GM12878 (cell line): ENCODE measurements at regions not wholly inside any gene's neighbourhood (a gene's known extent, or its start where the extent isn't known, plus 50 kb on each side); places are given as distances from the start of the nearest gene placed in this dataset.

Experiments
- CEBPZ ChIP-seq: fragments of 150-350 bp; IDR thresholded peaks from 2 replicates; pipeline ENCODE4 v1.6.1; 2016; ENCODE audit warnings: low read depth, low read length
- ETV6 ChIP-seq, 2 experiments: fragments of 450-650 bp in 1 of 2; IDR thresholded peaks in 1 of 2; conservative IDR thresholded peaks in 1 of 2; 2 replicates each; pipeline ENCODE4 v1.6.1; 2014; ENCODE audit warnings: antibody characterized with exemption in 1 of 2, borderline replicate concordance in 1 of 2, low read depth in 1 of 2, mild to moderate bottlenecking in 1 of 2, moderate library complexity in 1 of 2
- IRF5 ChIP-seq: fragments of 450-650 bp; IDR thresholded peaks from 2 replicates; pipeline ENCODE4 v1.6.1; 2017; ENCODE audit warnings: borderline replicate concordance
- POU2F2 ChIP-seq: IDR thresholded peaks from 3 replicates; pipeline ENCODE4 v1.6.1; 2011; ENCODE audit warnings: low read depth, mild to moderate bottlenecking, low read length, borderline replicate concordance
- RAD21 ChIP-seq: IDR thresholded peaks from 2 replicates; pipeline ENCODE4 v1.6.1; 2011; ENCODE audit warnings: mild to moderate bottlenecking, low read depth, low read length, moderate library complexity; ENCODE audit not compliant: insufficient read depth
- RCOR1 ChIP-seq: conservative IDR thresholded peaks from 2 replicates; pipeline ENCODE4 v1.6.1; 2012; ENCODE audit warnings: low read depth, low read length, improper control_type of control experiment
- RUNX3 ChIP-seq: IDR thresholded peaks from 2 replicates; pipeline ENCODE4 v1.6.1; 2012; ENCODE audit warnings: low read length, inconsistent platforms
- ZNF24 ChIP-seq: fragments of 450-650 bp; IDR thresholded peaks from 2 replicates; pipeline ENCODE4 v1.6.1; 2017; ENCODE audit warnings: antibody characterized with exemption, mild to moderate bottlenecking
- TF ChIP-seq, protein P1 (sequence below): IDR thresholded peaks from 2 replicates; pipeline ENCODE4 v1.6.1; 2012; ENCODE audit warnings: low read depth, low read length, improper control_type of control experiment

- TF ChIP-seq ZNF24: no peak
- no peak for TF ChIP-seq RAD21
- no peak for TF ChIP-seq ETV6 (conservative IDR thresholded peaks at IDR 0.05 in 1 of 2, IDR thresholded peaks at IDR 0.05 in 1 of 2; ENCODE audit: borderline replicate concordance in 1 of 2, low read depth in 1 of 2)
- TF ChIP-seq RUNX3: peak; percentile 65
- TF ChIP-seq, protein P1, sequence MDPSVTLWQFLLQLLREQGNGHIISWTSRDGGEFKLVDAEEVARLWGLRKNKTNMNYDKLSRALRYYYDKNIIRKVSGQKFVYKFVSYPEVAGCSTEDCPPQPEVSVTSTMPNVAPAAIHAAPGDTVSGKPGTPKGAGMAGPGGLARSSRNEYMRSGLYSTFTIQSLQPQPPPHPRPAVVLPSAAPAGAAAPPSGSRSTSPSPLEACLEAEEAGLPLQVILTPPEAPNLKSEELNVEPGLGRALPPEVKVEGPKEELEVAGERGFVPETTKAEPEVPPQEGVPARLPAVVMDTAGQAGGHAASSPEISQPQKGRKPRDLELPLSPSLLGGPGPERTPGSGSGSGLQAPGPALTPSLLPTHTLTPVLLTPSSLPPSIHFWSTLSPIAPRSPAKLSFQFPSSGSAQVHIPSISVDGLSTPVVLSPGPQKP: no peak
- TF ChIP-seq IRF5: no peak
- TF ChIP-seq POU2F2: no peak
- TF ChIP-seq CEBPZ: no peak
- TF ChIP-seq RCOR1: no peak
- TF ChIP-seq, all 136 proteins: peak for 12
Measured at GRCh38 chr1:25106352-25106751, 126.0 kb downstream of the SYF2 start (continued).
